Heart left ventricle (tissue), 16 donors: ENCODE measurements at regions not wholly inside any gene's neighbourhood (a gene's known extent, or its start where the extent isn't known, plus 50 kb on each side); places are given as distances from the start of the nearest gene placed in this dataset.

ENCODE experiments used
- ATAC-seq, 4 donors: fragments of 200-7000 bp; cut with Tn5 transposase; one replicate each; pipeline ENCODE4 v1.9.1; 2020 to 2022; ENCODE audit warnings: moderate library complexity in 4 of 4, mild to moderate bottlenecking in 3 of 4, moderate number of reproducible peaks in 1 of 4
- DNase-seq, 5 donors: peaks; one replicate each; pipeline ENCODE4 v3.0.0-alpha.2; 2020
- H3K27ac ChIP-seq, 12 donors: fragments of 200-600 bp; sonication (generic) in 4 of 12; one replicate each; pipeline versions ENCODE4 v1.5.0 to v1.8.0; 2016 to 2022; ENCODE audit warnings: mild to moderate bottlenecking in 2 of 12
- H3K27me3 ChIP-seq, 9 donors: fragments of 200-600 bp; sonication (generic) in 2 of 9; one replicate each; pipeline versions ENCODE4 v1.5.1 to v1.8.0; 2016 to 2022; ENCODE audit warnings: mild to moderate bottlenecking in 3 of 9
- H3K36me3 ChIP-seq, 9 donors: fragments of 200-600 bp; sonication (generic) in 2 of 9; one replicate each; pipeline versions ENCODE4 v1.5.0 to v1.8.0; 2018 to 2022; ENCODE audit warnings: mild to moderate bottlenecking in 2 of 9
- H3K4me1 ChIP-seq, 12 donors: fragments of 200-600 bp; sonication (generic) in 4 of 12; one replicate each; pipeline versions ENCODE4 v1.5.0 to v1.8.0; 2016 to 2022; ENCODE audit warnings: mild to moderate bottlenecking in 3 of 12
- H3K4me3 ChIP-seq, 12 donors: fragments of 200-600 bp; sonication (generic) in 4 of 12; one replicate each; pipeline versions ENCODE4 v1.5.0 to v1.8.0; 2017 to 2022; ENCODE audit warnings: mild to moderate bottlenecking in 9 of 12, moderate library complexity in 4 of 12
- H3K9me3 ChIP-seq, 12 donors: fragments of 200-600 bp; sonication (generic) in 4 of 12; one replicate each; pipeline versions ENCODE4 v1.5.0 to v1.8.0; 2016 to 2022; ENCODE audit warnings: mild to moderate bottlenecking in 1 of 12
- CTCF ChIP-seq, 12 donors: fragments of 200-600 bp; sonication (generic) in 4 of 12; IDR thresholded peaks; one replicate each; pipeline versions ENCODE4 v1.5.0 to v1.8.0; 2018 to 2022; ENCODE audit warnings: antibody characterized with exemption in 12 of 12, mild to moderate bottlenecking in 5 of 12
- POLR2A ChIP-seq, 2 donors: fragments of 450-650 bp; IDR thresholded peaks; one replicate each; pipeline ENCODE4 v1.6.1; 2017; ENCODE audit warnings: antibody characterized with exemption in 2 of 2, mild to moderate bottlenecking in 2 of 2, moderate library complexity in 2 of 2
- WGBS, 4 donors: extraction: QIAGEN DNeasy Blood & Tissue Kit in 2 of 4; methylation state at CpG; one replicate each; pipeline versions ENCODE4 v1.1.5 to v1.1.7; 2013 to 2018; 5-methylcytosine and 5-hydroxymethylcytosine counted together
- intact Hi-C, 10 donors: fragments of 100-400 bp; cut with DNase I; formaldehyde crosslinking; loops; one replicate each; pipeline versions ENCODE4 v1.11.1 to v1.14.2; 2022
- donor health status: ischemic (EF 13 %, LVEDD 7.1; RV severe dilation, severe dysfunction).
- donor health status: healthy with polysubstance abuse.
- donor health status: DM: no; HTN: yes; CAD: no.
- donor health status: DM: no; HTN: no; CAD: no.
- donor health status: ischemic (EF 25% LVEDD 6.9; RV normal size, moderate dysfunction).
- donor health status: ischemic (EF 25% LVEDD 5.7; RV mildly dilated, moderate dysfunction).
- donor health status: healthy.
- donor health status: DM: yes; HTN: yes; CAD: no.
- donor health status: ischemic (EF 35%, LVEDD 5.7; RV mildly dilated, moderate dysfunction).
- donor health status: nonischemic (EF 11% LVEDD 7.7; RV severe dilation, severe dysfunction).
- donor health status: DM: yes; HTN: yes; CAD: no.
- donor health status: PGD.
- donor health status: ischemic (EF 29% LVEDD 5.4; RV normal size, mild dysfunction).
- donor health status: nonischemic (EF 23%, LVEDD 6.1; RV moderate dilation, normal function).

- 69 to 77% (median 72%) methylated on average over 1 of the region's 1 CpG for WGBS, 4 donors
- no peak for TF ChIP-seq POLR2A (IDR thresholded peaks at IDR 0.05)
- TF ChIP-seq CTCF (IDR thresholded peaks at IDR 0.05): no peak
- ATAC-seq (no peak), DNase-seq (no peak)
- intact Hi-C loops: loop anchor here in 1 of 10 donors (10.0 kb wide), 1 partner anchor 59 kb away; no protein-coding TSS in a partner anchor
- Histone ChIP-seq H3K4me3 (no peak overlapping the region), H3K9me3 (no peaks in the 10 kb centered on the region), H3K4me1 (peaks cover 0 to 20% (median 10%) of the 10 kb centered on the region in 12 donors), H3K27ac (no peak overlapping the region), H3K27me3 (no peaks in the 10 kb centered on the region), H3K36me3 (no peaks in the 10 kb centered on the region)
Observed at GRCh38 chr13:74003374-74003773, 130.8 kb downstream of the KLF12 start.

GRCh38 chr13:74000876-74001275 is 133.3 kb downstream of the KLF12 start:
- WGBS, 4 donors: 55 to 71% (median 66%) methylated on average over 1 of the region's 1 CpG
- no peak for ATAC-seq
- Histone ChIP-seq H3K9me3 (no peaks in the 10 kb centered on the region), H3K4me3 (no peak overlapping the region), H3K27me3 (no peaks in the 10 kb centered on the region), H3K27ac (no peak overlapping the region), H3K36me3 (no peaks in the 10 kb centered on the region), H3K4me1 (peaks cover 0 to 34% (median 17%) of the 10 kb centered on the region in 12 donors)
- TF ChIP-seq POLR2A (IDR thresholded peaks at IDR 0.05): no peak
- TF ChIP-seq CTCF (IDR thresholded peaks at IDR 0.05): no peak
- no peak for DNase-seq
- intact Hi-C loops: loop anchor here in 1 of 10 donors (10.0 kb wide), 1 partner anchor 56 kb away; no protein-coding TSS in a partner anchor

GRCh38 chr13:73998631-73999030 is 135.6 kb downstream of the KLF12 start:
- H3K4me1 ChIP-seq: peaks cover 0 to 36% (median 12%) of the 10 kb centered on the region in 12 donors
- intact Hi-C loops: no loop called here
- no peaks in the 10 kb centered on the region for H3K27me3 ChIP-seq
- peaks cover 0 to 7% (median 0%) of the 10 kb centered on the region in 9 donors for H3K36me3 ChIP-seq
- H3K27ac ChIP-seq: no peak overlapping the region
- H3K4me3 ChIP-seq: no peak overlapping the region
- DNase-seq (no peak), ATAC-seq (no peak)
- TF ChIP-seq CTCF (IDR thresholded peaks at IDR 0.05) (no peak), POLR2A (IDR thresholded peaks at IDR 0.05) (no peak)
- 58 to 77% (median 74%) methylated on average over 2 of the region's 2 CpGs for WGBS, 4 donors
- H3K9me3 ChIP-seq: no peaks in the 10 kb centered on the region

- ATAC-seq: peak in 1 of 4 donors; percentile 44
- Histone ChIP-seq H3K4me3 (no peak overlapping the region), H3K9me3 (no peaks in the 10 kb centered on the region), H3K27me3 (no peaks in the 10 kb centered on the region), H3K36me3 (peaks cover 0 to 10% (median 0%) of the 10 kb centered on the region in 9 donors), H3K27ac (no peak overlapping the region), H3K4me1 (peaks cover 0 to 34% (median 10%) of the 10 kb centered on the region in 12 donors)
- intact Hi-C loops: no loop called here
- TF ChIP-seq CTCF (IDR thresholded peaks at IDR 0.05): no peak
- no peak for TF ChIP-seq POLR2A (IDR thresholded peaks at IDR 0.05)
- DNase-seq: no peak
Observed at GRCh38 chr13:73997964-73998363, 136.2 kb downstream of the KLF12 start.
